GM19468 (cell line): ENCODE measurements at regions not wholly inside any gene's neighbourhood (a gene's known extent, or its start where the extent isn't known, plus 50 kb on each side); places are given as distances from the start of the nearest gene placed in this dataset.

Experiments
- ATAC-seq: cut with Tn5 transposase; IDR thresholded peaks from one replicate; pipeline ENCODE4 v1.9.1; 2021; ENCODE audit warnings: mild to moderate bottlenecking, moderate library complexity, moderate number of reproducible peaks; ENCODE audit not compliant: unreplicated experiment; ENCODE audit errors: extremely low read depth

DNA sequence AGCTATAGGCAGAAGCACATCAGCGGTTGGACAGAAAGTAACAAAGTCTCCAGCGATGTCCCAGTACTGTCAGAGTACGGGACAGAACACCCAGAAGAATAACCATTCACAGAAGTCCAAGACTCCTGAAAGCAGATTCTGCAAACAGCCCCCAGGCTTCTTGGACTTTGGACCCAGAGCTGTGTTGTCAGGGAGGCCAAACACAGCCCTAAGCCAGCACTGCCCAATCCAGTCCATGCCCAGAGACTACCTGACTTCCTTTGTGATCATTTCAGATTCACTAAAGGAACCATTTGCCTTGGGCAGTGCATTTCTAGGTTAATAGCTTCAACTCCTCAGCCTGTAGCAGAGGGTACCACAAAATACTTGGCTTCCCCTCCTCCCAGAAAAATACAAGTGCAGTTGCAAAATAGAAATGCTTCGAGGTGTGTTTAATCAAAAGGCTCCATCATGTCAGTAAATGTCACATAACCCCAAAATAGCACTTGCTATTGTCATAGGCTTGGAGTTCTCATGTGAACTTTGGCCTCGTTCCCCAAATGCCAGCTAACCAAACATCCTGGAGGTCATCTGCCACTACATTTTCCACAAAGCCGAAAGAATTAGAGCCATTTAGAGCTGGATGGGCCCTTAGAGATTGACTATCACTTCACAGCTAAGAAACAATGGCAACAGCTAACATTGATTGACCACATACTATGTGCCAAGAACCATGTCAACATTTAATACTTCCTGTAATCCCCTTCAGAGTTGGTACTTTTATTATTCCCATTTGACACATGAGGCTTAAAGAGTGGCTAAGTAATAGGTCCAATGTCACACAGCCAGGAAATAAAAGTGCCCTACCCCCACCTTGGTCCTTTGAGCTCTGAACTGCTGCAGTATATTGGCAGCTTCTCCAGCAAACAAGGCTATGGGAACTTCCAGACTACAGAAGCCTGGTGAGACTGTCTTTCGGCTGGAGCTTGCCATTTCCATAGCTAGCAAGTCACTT lies 329.9 kb downstream of the FOXO1 start:
- ATAC-seq, result no peak

DNA sequence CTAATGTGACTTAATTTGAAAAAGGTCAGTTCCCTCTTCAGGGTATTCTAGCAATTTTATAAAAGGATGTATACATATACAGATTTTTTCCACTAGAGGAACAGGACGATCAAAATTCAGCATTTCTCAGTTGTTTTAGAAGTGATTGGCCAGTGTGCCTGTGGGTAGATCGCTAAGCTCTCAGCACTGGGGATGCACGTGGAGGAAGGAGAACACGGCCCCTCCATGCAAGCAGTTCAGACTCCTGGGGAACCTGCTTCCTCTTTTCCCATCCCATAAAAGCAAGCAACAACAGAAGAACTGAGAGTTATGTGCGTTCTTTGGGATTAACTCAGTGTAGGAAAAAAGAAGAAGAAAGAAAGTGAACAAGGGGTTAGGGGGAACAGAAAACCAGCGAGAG lies 328.8 kb downstream of the FOXO1 start:
- ATAC-seq, result no peak

DNA sequence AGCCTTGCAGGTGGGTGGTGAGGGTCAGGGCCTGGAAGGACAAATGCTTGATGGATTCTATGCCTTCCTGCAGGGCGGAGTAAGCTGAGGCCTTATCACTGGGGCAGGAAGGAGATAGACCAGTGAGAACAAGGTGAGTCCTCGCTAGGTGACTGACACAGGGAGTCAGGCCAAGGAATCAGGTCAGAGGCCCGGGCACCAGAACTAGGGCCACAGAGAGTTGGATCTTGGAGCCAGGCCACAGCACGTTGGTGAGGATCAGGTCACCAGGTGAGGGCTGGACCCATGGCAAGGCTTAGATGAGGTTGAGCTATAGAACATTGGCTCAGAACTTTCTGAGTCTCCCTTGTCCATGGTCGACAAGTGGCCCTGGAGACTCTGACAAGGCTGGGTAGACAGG lies 328.2 kb downstream of the FOXO1 start:
- no peak for ATAC-seq

DNA sequence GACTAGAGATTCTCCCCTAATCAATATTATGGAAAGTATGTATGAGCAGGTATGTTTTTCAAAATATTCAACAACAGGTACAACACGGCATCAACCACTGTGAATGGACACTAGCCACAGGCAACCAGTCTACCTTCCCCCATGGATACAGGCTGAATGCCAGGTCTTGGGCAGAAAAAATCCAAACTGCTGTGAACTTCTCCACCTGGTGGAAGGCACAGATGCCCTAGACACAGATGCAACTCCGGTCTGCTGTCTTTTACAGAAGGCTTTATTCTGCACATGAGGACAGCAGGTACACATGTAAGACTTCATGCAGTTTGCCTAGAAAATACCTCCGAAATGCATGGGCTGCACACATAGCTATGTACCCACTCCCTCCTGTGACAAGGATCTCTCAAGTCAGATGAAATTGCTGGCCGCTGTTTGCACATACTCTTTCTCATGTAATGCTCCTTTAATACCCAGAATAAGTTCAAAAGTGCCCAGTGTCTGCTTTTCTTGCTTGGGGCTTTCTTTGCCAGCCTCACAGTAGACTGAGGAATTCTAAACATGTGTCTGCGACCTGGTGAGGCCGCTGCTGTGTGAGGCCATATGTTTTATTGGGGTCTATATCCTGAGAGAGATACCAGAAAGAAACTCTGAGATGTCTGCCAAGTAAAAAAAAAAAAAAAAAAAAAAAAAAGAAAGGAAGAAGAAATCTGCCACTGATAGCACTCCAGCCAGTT lies 325.9 kb downstream of the FOXO1 start:
- no peak for ATAC-seq

DNA sequence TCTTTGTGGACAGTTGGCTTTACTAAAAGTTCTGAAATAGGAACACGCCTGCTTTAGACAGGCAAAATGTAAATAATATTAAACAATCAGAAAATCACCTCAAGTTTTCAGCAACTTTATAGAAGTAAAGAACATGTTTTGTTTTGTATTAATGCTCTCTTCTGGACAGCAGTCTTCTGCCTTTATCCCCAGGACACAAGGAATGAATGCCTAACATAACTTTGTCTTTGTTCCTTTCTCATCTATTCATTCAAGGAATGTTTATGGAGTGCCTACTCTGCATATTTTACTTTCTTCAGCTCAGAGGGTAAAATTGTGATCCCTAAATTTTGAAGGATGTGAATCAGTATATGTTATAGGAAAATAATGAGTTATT lies 325.4 kb downstream of the FOXO1 start:
- no peak for ATAC-seq

DNA sequence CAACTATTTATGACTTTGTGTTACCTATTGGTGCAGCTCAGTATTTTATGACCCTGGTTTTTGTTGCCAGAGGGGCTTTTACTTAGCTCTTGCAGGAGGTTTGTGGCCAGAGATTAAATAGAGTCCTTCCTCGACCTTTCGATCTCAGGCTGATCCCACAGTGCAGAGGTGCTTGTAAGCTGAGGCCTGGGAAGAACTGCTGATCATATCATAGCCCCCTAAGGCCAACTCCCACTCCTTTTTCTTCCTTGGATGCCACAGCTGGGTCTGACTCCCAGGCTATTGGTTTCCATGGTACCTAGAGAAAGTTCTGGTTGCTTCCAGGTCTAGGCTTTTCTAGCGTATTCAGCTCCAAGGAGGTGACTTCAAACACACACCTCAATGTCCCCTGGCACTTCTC lies 324.9 kb downstream of the FOXO1 start:
- ATAC-seq, result no peak

DNA sequence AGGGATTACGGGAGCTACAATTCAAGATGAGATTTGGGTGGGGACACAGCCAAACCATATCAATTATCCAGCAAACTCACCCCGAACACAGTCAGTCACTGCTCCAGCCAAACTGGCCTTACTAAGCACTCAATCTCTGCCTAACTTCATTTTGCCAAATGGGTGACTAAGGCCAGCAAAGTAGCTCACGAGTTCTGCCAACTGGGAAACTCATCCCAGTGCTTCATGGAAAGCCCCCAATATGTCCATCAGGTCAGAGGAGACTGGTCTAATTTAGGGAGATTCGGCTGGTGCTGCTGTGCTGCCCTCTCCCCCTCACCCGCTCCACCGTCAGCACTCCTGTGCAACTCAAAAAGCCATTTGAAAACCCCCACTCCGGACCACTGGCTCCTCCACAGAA lies 324.0 kb downstream of the FOXO1 start:
- ATAC-seq, result no peak

DNA sequence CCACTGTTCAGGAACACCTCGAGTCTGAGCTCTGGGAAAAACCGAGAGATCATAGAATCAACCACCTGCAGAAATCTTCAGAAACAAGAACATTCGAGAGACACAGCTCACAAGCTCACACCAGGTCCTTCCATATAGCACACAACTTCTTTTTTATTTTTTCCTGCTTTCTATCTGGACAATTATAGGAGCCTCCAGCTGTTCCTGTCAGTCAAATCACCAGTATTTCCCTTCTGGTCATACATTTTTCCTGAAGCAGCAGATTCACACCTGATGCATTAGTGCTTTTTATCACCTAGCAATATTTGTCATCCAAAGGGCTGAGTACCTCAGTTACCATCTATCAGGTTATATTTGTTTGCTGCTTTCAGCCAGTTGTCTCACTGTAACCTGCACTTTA lies 323.5 kb downstream of the FOXO1 start:
- ATAC-seq, result no peak

DNA sequence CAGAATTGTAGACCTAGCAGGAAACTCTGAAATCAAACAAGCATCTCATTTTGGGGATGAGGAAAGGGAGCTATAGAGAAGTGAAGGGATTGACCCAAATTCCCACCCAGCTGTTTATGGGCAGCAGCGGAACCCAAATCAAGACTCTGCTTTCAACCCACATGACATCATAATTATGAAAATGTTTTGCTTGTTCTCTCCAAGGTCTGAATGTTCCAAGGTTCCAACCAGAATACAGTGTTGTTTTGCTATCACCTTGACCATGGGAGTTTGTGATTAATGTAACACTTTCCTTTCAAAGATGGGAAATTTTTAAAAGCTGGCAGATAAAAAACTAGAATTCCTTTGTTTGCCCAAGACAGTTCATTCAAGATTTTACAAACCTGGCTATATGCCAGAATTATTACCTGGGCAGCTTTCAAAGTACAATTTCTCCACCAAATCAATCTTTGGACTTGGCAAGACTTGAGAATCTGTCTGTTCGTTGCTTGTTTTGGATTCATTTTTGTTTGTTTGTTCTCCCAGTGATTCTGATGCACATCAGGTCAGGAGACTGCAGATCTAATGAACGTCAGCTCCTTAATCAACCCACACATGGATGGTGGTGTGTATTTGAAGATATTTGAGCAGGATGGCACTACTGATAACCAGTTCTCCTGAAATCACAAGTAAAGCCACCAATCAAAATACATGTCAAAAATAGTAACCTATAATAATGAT lies 322.7 kb downstream of the FOXO1 start:
- no peak for ATAC-seq

DNA sequence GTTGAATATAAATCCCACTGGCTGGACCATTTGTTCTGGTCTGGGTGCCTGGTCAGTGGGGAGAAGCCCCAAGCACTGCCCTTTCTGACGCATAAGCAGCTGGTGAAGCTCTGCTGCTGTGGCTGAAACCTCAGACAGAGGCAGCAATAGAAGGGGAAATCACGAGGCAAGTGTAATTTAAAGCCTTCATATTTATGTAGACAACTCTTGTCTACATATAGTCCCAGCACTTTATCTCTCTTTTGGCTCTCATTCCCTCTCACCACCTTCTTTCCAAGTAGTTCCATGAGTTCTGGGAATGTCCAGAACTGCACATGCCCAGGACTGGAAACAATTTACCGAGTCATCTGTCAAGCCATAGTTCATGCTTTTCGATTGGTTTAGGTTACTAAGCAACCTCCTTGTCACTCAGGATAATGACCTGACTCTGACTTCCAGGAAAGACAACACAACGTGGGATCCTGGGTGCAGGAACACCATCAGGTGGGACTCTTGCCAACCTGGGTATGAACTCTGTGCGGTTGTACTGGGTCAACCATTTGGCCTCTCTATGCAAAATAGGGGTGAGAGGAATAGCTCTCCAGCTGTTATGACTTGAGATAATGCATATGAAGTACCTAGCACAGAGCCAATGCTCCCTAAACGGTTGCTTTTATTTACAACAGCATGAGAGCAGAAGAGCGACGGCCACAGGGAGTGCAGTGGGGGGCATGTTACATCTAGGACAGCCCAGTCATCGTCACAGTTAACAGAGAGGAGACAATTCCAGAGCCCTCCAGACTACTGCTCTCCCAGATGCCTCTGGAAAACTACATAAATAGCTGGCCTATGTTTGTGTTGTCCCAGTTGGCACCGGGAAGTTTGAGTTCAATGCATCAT lies 321.9 kb downstream of the FOXO1 start:
- no peak for ATAC-seq

DNA sequence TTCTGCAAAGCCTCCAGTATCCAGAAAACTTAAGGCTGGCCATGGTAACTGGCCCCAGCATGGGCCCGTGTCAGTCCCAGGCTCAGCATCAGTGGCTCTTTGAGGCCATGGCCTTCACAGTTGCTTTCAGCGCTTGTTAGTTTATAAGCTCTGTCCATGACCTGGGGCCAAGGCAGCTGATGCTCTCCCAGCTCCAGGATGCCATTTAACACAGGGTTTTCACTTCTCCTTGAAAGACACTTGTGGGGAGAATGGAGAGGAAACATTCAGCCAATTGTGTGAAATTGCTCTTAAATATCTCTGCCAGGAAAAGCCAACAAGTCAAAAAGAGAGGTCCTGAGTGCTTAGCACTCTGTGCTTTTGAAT lies 321.3 kb downstream of the FOXO1 start:
- ATAC-seq, result no peak

DNA sequence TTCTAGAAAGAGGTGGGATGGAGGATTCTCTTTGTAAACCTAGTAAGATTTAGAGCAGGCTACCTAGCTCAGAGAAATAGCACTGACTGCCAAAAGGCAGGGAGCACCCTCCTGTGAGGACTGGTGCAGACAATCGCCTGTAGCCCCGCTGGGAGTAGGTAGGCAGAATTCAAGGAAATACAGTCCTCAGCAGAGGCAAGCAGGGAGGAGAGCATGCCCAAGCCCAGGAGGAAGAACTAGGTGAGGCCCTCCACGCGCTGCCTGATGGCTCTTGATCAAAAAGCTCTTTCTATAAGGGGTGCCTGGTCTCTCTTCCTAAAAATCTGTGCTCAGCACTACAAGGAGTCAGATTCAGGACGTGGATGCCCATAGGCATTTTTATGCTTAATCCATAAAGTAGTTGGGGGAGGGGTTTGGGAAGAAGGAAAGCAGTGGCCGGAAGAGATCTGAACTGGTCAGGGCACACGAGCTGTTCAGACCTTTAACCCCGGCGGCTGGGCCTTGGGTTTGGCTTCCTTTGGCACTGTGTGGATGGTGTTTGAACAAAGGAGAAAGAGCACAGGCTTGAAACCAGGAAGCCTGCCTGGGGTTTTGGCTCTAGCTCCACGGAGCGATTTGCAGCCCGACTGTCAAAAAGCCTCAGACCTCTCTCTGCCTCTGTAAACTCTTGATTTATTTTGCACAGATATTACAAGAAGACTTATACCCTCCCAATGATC lies 320.6 kb downstream of the FOXO1 start:
- ATAC-seq, result no peak

DNA sequence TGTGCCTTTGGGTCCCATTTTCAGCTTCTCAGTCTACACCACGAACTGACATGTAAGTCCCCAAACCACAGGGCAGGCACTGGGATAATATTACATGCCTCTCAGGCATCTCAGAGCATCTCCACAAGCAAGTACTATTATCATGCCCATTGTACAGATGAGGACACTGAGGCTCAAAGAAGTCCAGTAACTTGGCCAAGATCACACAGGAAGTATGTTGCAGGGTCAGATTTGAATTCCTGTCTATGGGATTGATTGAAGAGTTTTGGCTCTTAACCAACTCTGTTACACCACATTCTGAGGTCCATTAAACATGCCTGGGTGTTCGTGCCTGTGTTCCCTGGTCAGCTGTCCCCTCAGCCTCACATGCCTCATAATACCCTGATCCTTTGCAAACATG lies 319.8 kb downstream of the FOXO1 start:
- ATAC-seq, result no peak

DNA sequence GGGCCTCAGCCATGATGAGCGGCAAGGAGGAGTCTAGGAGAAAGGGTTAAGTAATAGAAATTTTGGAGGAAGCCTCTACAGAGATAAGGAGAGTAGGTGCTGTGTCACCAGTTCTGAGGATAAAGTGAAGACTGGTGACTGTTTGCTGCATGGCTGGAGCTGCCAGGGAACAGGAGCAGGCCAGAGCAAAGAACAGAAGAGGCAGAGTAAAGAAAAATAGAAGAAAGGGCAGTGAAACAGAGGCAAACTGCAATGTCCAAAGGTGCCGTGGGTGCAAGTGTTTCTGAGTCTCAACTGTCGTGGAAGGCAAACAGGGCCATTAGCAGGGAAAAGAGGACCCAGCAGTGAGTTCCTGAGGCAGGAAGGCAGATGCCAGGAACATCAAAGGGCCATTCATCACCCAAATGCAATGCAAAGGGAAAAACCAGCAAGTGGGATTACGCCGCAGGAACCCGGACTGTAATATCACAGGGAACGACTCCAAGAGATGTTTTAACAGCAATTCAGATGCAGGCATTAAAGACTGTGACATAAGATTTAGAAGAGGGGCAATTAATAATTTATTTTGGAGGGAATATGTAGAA lies 318.3 kb downstream of the FOXO1 start:
- ATAC-seq, result no peak

DNA sequence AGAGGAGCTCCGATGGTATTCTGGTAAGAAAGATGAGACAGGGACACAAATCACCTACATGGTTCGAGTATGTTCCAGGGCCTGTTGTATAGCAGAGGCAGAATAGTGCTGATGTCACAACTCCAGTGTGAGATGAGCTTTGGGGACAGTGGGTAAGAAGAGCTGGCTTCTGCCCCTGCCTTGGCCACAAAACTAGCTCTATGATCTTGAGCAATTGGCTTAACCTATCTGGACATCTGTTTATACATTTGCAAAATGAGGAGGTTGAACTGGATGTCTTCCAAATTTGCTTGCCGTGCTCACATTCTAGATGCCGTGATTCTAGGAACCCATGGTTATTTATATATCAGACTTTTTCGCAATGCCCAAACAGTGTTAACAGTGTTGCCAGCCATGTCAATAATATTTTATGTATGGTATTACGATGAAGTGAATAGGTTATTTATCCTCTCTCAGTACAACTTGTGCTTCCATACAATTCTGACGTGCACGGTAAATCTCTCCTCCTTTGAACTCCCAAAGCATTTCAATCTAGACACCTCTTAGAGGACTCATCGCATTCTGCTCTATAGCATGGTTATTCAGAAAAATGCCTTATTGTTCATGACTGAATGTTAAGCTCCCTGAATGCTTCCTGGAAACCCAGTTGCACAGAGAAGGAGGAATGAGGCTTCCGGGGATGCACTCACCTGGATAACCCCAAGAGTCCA lies 316.0 kb downstream of the FOXO1 start:
- no peak for ATAC-seq

DNA sequence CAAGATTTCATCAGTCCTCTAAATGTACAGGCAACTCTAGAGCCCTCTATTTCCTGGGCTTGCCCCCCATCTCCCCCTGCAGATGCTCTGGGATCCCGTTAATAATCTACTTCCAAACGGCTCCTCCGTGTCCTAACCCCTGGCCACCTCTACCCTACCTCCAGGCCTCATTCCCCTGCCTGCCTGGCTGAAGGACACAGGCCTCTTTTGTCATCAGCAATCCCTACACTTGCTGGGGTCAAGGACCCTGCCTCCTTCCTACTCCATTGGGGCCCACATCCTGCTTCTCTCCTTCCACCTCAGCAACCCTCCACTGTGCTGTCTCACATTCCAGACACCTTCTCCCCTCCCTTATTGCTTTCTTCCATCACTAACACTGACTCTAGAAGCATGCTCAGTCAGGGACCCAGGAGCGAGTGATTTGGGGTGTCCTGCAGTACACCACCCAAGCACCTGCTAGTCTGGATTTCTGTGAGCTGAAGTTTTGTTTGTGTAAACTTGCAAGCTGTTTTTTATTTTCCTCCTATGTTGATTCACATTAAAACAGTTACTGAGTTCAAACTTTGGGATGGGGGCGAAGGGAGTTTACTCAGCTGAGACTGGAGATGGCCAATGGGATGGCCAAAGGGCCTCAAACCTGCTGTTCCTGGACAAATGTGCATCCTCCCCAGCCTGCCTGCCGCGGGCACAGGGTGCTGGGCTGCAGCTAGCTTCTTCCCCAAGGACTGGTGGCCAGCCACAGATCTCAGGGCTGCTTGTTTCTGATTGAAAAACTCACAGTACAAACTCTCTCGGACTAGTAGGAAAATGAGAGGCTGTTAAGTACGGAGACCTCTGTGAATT lies 314.7 kb downstream of the FOXO1 start:
- no peak for ATAC-seq

DNA sequence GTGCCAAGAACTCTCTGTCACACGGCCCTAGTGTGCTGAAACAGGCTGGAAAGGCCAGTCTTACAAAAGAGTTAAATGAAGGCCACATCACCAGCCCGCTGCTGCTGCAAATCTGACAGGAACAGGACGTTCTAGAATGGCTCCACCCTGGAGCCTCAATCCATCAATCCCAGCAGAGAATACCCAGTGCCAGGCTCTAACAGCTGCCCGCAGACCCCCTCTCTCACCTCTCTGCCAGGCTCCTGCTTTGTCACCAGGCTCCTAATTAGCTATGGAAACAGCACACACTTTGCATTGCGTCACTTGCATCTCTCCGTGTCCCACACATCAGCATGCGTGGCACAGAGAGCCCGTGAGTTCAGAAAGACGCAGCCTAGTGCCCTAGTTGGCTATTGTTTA lies 314.1 kb downstream of the FOXO1 start:
- no peak for ATAC-seq
